Brain microvascular endothelial cell (primary cell): ENCODE measurements at regions not wholly inside any gene's neighbourhood (a gene's known extent, or its start where the extent isn't known, plus 50 kb on each side); places are given as distances from the start of the nearest gene placed in this dataset.

Experiments used
- DNase-seq: peaks from one replicate; pipeline ENCODE4 v3.0.0-alpha.2; 2020
- H3K27ac ChIP-seq: fragments of 250-450 bp; sonication (Bioruptor Pico); 2 replicates; pipeline ENCODE4 v1.5.1; 2020; ENCODE audit warnings: mild to moderate bottlenecking, moderate library complexity
- H3K27me3 ChIP-seq: fragments of 250-450 bp; sonication (Bioruptor Pico); replicated peaks from 2 replicates; pipeline ENCODE4 v1.5.1; 2020; ENCODE audit warnings: mild to moderate bottlenecking
- H3K36me3 ChIP-seq: fragments of 250-450 bp; sonication (Bioruptor Pico); replicated peaks from 2 replicates; pipeline ENCODE4 v1.5.1; 2020; ENCODE audit warnings: mild to moderate bottlenecking
- H3K4me3 ChIP-seq: 2 replicates; pipeline ENCODE4 v1.5.1; 2011; ENCODE audit warnings: low read depth, mild to moderate bottlenecking, control low read depth, low read length, moderate library complexity
- CTCF ChIP-seq: IDR thresholded peaks from 2 replicates; pipeline ENCODE4 v1.5.1; 2011; ENCODE audit warnings: low read depth, mild to moderate bottlenecking, moderate library complexity, low read length, control low read depth, inconsistent platforms; ENCODE audit errors: missing control alignments
- in situ Hi-C: cut with HindIII; loops from 2 replicates; pipeline ENCODE4 v1.10.0; 2017; ENCODE audit warnings: low sequenced_read_pairs, low pct_ligation_motif_present

- TF ChIP-seq CTCF, result no peak
- no peak for DNase-seq
- in situ Hi-C loops, result no loop called here
- Histone ChIP-seq H3K36me3 (no peaks in the 10 kb centered on the region), H3K27me3 (no peaks in the 10 kb centered on the region), H3K4me3 (no peak overlapping the region), H3K27ac (no peak overlapping the region)
These were observed 213.1 kb upstream of the GAS1 start for GRCh38 chr9:87160148-87161102.

- no peaks in the 10 kb centered on the region for H3K27me3 ChIP-seq
- DNase-seq, result no peak
These were observed 219.9 kb upstream of the GAS1 start for GRCh38 chr9:87167161-87167560.

GRCh38 chr9:87167582-87167981, 220.3 kb upstream of the GAS1 start:
- in situ Hi-C loops, result no loop called here
- no peak overlapping the region for H3K27ac ChIP-seq
- H3K36me3 ChIP-seq, result no peaks in the 10 kb centered on the region
- no peak for DNase-seq
- no peaks in the 10 kb centered on the region for H3K27me3 ChIP-seq
- TF ChIP-seq CTCF, result no peak
- H3K4me3 ChIP-seq, result no peak overlapping the region

More at GRCh38 chr9:87167161-87167560, 219.9 kb upstream of the GAS1 start:
- Histone ChIP-seq H3K4me3 (no peak overlapping the region), H3K27ac (no peak overlapping the region), H3K36me3 (no peaks in the 10 kb centered on the region)
- in situ Hi-C loops, result no loop called here
- TF ChIP-seq CTCF, result no peak

GRCh38 chr9:87178302-87178701, 231.0 kb upstream of the GAS1 start:
- no peaks in the 10 kb centered on the region for H3K36me3 ChIP-seq
- in situ Hi-C loops, result no loop called here
- no peaks in the 10 kb centered on the region for H3K27me3 ChIP-seq
- no peak overlapping the region for H3K27ac ChIP-seq
- H3K4me3 ChIP-seq, result no peak overlapping the region
- TF ChIP-seq CTCF, result no peak
- DNase-seq, result no peak

GRCh38 chr9:87179553-87180340, 232.4 kb upstream of the GAS1 start:
- no peaks in the 10 kb centered on the region for H3K27me3 ChIP-seq
- DNase-seq, result peak; percentile 41
- no peak overlapping the region for H3K4me3 ChIP-seq

More at GRCh38 chr9:87179553-87180340, 232.4 kb upstream of the GAS1 start:
- Histone ChIP-seq H3K27ac (peak overlapping the region; percentile 48), H3K36me3 (no peaks in the 10 kb centered on the region)
- TF ChIP-seq CTCF, result no peak
- in situ Hi-C loops, result no loop called here
